ENCODE measurements at regions not wholly inside any gene's neighbourhood (a gene's known extent, or its start where the extent isn't known, plus 50 kb on each side); places are given as distances from the start of the nearest gene placed in this dataset.

DNA sequence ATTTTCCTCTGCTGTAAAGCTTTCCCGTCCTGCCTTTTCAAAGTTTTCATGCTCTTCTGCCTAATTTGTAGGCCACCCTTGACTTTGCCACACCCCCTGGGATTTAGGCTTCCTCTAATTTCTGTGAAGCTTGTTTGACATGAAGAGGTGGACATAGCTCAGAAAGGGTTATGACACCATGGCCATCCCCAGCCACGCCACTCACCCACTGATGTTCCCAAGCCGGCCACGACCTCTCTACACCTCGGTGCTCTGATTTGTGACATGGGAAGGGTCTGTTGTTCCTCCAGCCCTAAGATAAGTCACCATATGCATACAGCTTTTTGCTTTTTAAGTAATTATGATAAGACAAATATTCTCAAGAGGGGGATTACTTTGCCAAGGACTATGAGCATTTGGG, 139.5 kb downstream of the BARX1 start:
- Histone ChIP-seq H3K4me1 (replicated peaks in 1 of 2; ENCODE audit: control insufficient read depth in 2 of 2, insufficient read depth in 2 of 2, low read length in 2 of 2) (peaks cover 0 to 13% of the 10 kb centered on the region in 2 experiments; a peak in 2 of 5 replicates), H3K79me2 (ENCODE audit: control insufficient read depth, insufficient read depth, low read length) (no peaks in the 10 kb centered on the region), H3K9me3 (replicated peaks; ENCODE audit: control insufficient read depth, insufficient read depth, low read depth, low read length) (no peaks in the 10 kb centered on the region), H3K27me3 (ENCODE audit: control insufficient read depth in 2 of 2, insufficient read depth in 2 of 2, low read length in 2 of 2) (peaks cover 0 to 22% of the 10 kb centered on the region in 2 experiments; a peak in 2 of 5 replicates), H4K20me1 (replicated peaks; ENCODE audit: control insufficient read depth, insufficient read depth, low read length) (no peaks in the 10 kb centered on the region; the same call in 1 of the 2 replicates), H3K27ac (ENCODE audit: extremely low read depth, low read depth, low read length) (no peak overlapping the region), H3K36me3 (ENCODE audit: control insufficient read depth, insufficient read depth, low read length) (no peaks in the 10 kb centered on the region), H3K4me3 (no peak overlapping the region), H3K9ac (ENCODE audit: insufficient read depth in 1 of 2, low read depth in 2 of 2, low read length in 2 of 2) (no peak overlapping the region), H3K9me1 (ENCODE audit: control insufficient read depth, insufficient read depth, low read length) (no peaks in the 10 kb centered on the region), H2AFZ (ENCODE audit: low read depth, low read length) (no peak overlapping the region), H3K4me2 (ENCODE audit: insufficient read depth, low read length) (no peak overlapping the region)
- ChIA-PET POLR2A (interaction anchor here (1.2 to 1.6 kb wide), 2 partner anchors 9 to 12 kb away, joined by 3 to 4 read pairs; no protein-coding TSS in a partner anchor), CTCF (ENCODE audit: low intra/inter-chr PET ratio) (no interaction called here)
- FAIRE-seq (no peak), DNase-seq (ENCODE audit: extremely low read depth in 1 of 4, low spot score in 3 of 4) (no peak), ATAC-seq (no peak)
- intact Hi-C loops (cut with micrococcal nuclease) = no loop called here
- in situ Hi-C loops (cut with MboI) = no loop called here
- WGBS (ENCODE audit: insufficient coverage, low coverage, missing lambda C conversion rate) = 0% methylated on average over 5 of the region's 5 CpGs
- no TSS peak for BruUV-seq (replicated peaks)
- TF ChIP-seq NFXL1 (CRISPR knock-in tag; IDR thresholded peaks at IDR 0.05) = no peak
- no peak for TF ChIP-seq TEAD4 (IDR thresholded peaks at IDR 0.05; ENCODE audit: low read length)
- TF ChIP-seq TEAD4 (CRISPR knock-in tag; IDR thresholded peaks at IDR 0.05; ENCODE audit: borderline replicate concordance) = no peak
- TF ChIP-seq, protein P1, sequence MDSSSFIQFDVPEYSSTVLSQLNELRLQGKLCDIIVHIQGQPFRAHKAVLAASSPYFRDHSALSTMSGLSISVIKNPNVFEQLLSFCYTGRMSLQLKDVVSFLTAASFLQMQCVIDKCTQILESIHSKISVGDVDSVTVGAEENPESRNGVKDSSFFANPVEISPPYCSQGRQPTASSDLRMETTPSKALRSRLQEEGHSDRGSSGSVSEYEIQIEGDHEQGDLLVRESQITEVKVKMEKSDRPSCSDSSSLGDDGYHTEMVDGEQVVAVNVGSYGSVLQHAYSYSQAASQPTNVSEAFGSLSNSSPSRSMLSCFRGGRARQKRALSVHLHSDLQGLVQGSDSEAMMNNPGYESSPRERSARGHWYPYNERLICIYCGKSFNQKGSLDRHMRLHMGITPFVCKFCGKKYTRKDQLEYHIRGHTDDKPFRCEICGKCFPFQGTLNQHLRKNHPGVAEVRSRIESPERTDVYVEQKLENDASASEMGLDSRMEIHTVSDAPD (CRISPR knock-in tag; IDR thresholded peaks at IDR 0.05) = no peak
- TF ChIP-seq, protein P2, sequence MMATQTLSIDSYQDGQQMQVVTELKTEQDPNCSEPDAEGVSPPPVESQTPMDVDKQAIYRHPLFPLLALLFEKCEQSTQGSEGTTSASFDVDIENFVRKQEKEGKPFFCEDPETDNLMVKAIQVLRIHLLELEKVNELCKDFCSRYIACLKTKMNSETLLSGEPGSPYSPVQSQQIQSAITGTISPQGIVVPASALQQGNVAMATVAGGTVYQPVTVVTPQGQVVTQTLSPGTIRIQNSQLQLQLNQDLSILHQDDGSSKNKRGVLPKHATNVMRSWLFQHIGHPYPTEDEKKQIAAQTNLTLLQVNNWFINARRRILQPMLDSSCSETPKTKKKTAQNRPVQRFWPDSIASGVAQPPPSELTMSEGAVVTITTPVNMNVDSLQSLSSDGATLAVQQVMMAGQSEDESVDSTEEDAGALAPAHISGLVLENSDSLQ (IDR thresholded peaks at IDR 0.05) = no peak
- TF ChIP-seq TCFL5 (CRISPR knock-in tag; conservative IDR thresholded peaks at IDR 0.05) = no peak
- TF ChIP-seq ZNF184 (CRISPR knock-in tag; IDR thresholded peaks at IDR 0.05) = no peak
- no peak for TF ChIP-seq HDAC8 (tag; IDR thresholded peaks at IDR 0.05)
- no peak for TF ChIP-seq POLR2AphosphoS2 (IDR thresholded peaks at IDR 0.05; ENCODE audit: low read length)
- TF ChIP-seq, protein P3, sequence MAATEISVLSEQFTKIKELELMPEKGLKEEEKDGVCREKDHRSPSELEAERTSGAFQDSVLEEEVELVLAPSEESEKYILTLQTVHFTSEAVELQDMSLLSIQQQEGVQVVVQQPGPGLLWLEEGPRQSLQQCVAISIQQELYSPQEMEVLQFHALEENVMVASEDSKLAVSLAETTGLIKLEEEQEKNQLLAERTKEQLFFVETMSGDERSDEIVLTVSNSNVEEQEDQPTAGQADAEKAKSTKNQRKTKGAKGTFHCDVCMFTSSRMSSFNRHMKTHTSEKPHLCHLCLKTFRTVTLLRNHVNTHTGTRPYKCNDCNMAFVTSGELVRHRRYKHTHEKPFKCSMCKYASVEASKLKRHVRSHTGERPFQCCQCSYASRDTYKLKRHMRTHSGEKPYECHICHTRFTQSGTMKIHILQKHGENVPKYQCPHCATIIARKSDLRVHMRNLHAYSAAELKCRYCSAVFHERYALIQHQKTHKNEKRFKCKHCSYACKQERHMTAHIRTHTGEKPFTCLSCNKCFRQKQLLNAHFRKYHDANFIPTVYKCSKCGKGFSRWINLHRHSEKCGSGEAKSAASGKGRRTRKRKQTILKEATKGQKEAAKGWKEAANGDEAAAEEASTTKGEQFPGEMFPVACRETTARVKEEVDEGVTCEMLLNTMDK (IDR thresholded peaks at IDR 0.05; ENCODE audit: borderline replicate concordance, insufficient read depth, low read depth, low read length, poor library complexity, severe bottlenecking) = no peak
- TF ChIP-seq, protein P4, sequence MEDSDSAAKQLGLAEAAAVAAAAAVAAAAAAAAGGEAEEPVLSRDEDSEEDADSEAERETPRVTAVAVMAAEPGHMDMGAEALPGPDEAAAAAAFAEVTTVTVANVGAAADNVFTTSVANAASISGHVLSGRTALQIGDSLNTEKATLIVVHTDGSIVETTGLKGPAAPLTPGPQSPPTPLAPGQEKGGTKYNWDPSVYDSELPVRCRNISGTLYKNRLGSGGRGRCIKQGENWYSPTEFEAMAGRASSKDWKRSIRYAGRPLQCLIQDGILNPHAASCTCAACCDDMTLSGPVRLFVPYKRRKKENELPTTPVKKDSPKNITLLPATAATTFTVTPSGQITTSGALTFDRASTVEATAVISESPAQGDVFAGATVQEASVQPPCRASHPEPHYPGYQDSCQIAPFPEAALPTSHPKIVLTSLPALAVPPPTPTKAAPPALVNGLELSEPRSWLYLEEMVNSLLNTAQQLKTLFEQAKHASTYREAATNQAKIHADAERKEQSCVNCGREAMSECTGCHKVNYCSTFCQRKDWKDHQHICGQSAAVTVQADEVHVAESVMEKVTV (CRISPR knock-in tag; IDR thresholded peaks at IDR 0.05) = no peak
- TF ChIP-seq ZZZ3 (IDR thresholded peaks at IDR 0.05) = no peak
- TF ChIP-seq NCOA6 (IDR thresholded peaks at IDR 0.05) = no peak
- TF ChIP-seq, protein P5, sequence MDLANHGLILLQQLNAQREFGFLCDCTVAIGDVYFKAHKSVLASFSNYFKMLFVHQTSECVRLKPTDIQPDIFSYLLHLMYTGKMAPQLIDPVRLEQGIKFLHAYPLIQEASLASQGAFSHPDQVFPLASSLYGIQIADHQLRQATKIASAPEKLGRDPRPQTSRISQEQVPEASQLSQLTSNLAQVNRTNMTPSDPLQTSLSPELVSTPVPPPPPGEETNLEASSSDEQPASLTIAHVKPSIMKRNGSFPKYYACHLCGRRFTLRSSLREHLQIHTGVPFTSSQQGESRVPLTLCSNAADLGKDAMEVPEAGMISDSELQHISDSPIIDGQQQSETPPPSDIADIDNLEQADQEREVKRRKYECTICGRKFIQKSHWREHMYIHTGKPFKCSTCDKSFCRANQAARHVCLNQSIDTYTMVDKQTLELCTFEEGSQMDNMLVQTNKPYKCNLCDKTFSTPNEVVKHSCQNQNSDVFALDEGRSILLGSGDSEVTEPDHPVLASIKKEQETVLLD (IDR thresholded peaks at IDR 0.05) = no peak
- TF ChIP-seq, protein P6, sequence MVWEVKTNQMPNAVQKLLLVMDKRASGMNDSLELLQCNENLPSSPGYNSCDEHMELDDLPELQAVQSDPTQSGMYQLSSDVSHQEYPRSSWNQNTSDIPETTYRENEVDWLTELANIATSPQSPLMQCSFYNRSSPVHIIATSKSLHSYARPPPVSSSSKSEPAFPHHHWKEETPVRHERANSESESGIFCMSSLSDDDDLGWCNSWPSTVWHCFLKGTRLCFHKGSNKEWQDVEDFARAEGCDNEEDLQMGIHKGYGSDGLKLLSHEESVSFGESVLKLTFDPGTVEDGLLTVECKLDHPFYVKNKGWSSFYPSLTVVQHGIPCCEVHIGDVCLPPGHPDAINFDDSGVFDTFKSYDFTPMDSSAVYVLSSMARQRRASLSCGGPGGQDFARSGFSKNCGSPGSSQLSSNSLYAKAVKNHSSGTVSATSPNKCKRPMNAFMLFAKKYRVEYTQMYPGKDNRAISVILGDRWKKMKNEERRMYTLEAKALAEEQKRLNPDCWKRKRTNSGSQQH (CRISPR knock-in tag; IDR thresholded peaks at IDR 0.05) = no peak
